ENCODE measurements at regions not wholly inside any gene's neighbourhood (a gene's known extent, or its start where the extent isn't known, plus 50 kb on each side); places are given as distances from the start of the nearest gene placed in this dataset.

GRCh38 chr3:181660337-181660736 is 51.4 kb upstream of the SOX2 start:
- no peak overlapping the region for H3K27ac ChIP-seq (ENCODE audit: low read depth)
- no peak overlapping the region for H3K4me3 ChIP-seq (ENCODE audit: low read depth, low read length)
- WGBS = 94% methylated on average over 2 of the region's 2 CpGs
- no peak for DNase-seq (ENCODE audit: extremely low spot score)
- no peaks in the 10 kb centered on the region for H3K4me1 ChIP-seq (ENCODE audit: insufficient read depth)
- H3K36me3 ChIP-seq (ENCODE audit: insufficient read depth) = no peaks in the 10 kb centered on the region

GRCh38 chr3:181637456-181637855 is 74.3 kb upstream of the SOX2 start:
- Histone ChIP-seq H3K4me1 (ENCODE audit: insufficient read depth) (peaks cover 1% of the 10 kb centered on the region), H3K4me3 (ENCODE audit: low read depth, low read length) (no peak overlapping the region), H3K27ac (ENCODE audit: low read depth) (no peak overlapping the region), H3K36me3 (ENCODE audit: insufficient read depth) (no peaks in the 10 kb centered on the region)
- 71% methylated on average over 1 of the region's 1 CpG for WGBS
- no peak for DNase-seq (ENCODE audit: extremely low spot score)

- no peak overlapping the region for H3K27ac ChIP-seq (ENCODE audit: low read depth)
- H3K4me3 ChIP-seq (ENCODE audit: low read depth, low read length) = no peak overlapping the region
- peaks cover 1% of the 10 kb centered on the region for H3K4me1 ChIP-seq (ENCODE audit: insufficient read depth)
- 94% methylated on average over 4 of the region's 4 CpGs for WGBS
- DNase-seq (ENCODE audit: extremely low spot score) = no peak
- H3K36me3 ChIP-seq (ENCODE audit: insufficient read depth) = no peaks in the 10 kb centered on the region
These were observed 74.7 kb upstream of the SOX2 start for GRCh38 chr3:181637056-181637455.

GRCh38 chr3:181635141-181635540 is 76.6 kb upstream of the SOX2 start:
- no peak for DNase-seq (ENCODE audit: extremely low spot score)
- H3K36me3 ChIP-seq (ENCODE audit: insufficient read depth) = no peaks in the 10 kb centered on the region
- H3K4me1 ChIP-seq (ENCODE audit: insufficient read depth) = peaks cover 1% of the 10 kb centered on the region
- H3K4me3 ChIP-seq (ENCODE audit: low read depth, low read length) = no peak overlapping the region
- WGBS = 82% methylated on average over 4 of the region's 4 CpGs
- no peak overlapping the region for H3K27ac ChIP-seq (ENCODE audit: low read depth)

- Histone ChIP-seq H3K36me3 (ENCODE audit: insufficient read depth) (no peaks in the 10 kb centered on the region), H3K27ac (ENCODE audit: low read depth) (no peak overlapping the region), H3K4me1 (ENCODE audit: insufficient read depth) (peaks cover 1% of the 10 kb centered on the region), H3K4me3 (ENCODE audit: low read depth, low read length) (no peak overlapping the region)
- WGBS = 84% methylated on average over 7 of the region's 7 CpGs
- no peak for DNase-seq (ENCODE audit: extremely low spot score)
These were observed 78.2 kb upstream of the SOX2 start for GRCh38 chr3:181633556-181633955.

GRCh38 chr3:181631901-181632300 is 79.8 kb upstream of the SOX2 start:
- DNase-seq (ENCODE audit: extremely low spot score) = no peak
- Histone ChIP-seq H3K4me1 (ENCODE audit: insufficient read depth) (peaks cover 1% of the 10 kb centered on the region), H3K36me3 (ENCODE audit: insufficient read depth) (no peaks in the 10 kb centered on the region), H3K4me3 (ENCODE audit: low read depth, low read length) (no peak overlapping the region), H3K27ac (ENCODE audit: low read depth) (no peak overlapping the region)
- WGBS = 67% methylated on average over 3 of the region's 3 CpGs

GRCh38 chr3:181630853-181631252 is 80.9 kb upstream of the SOX2 start:
- no peak overlapping the region for H3K4me3 ChIP-seq (ENCODE audit: low read depth, low read length)
- no peaks in the 10 kb centered on the region for H3K36me3 ChIP-seq (ENCODE audit: insufficient read depth)
- peaks cover 1% of the 10 kb centered on the region for H3K4me1 ChIP-seq (ENCODE audit: insufficient read depth)
- DNase-seq (ENCODE audit: extremely low spot score) = no peak
- H3K27ac ChIP-seq (ENCODE audit: low read depth) = no peak overlapping the region

- Histone ChIP-seq H3K4me3 (ENCODE audit: low read depth, low read length) (no peak overlapping the region), H3K36me3 (ENCODE audit: insufficient read depth) (no peaks in the 10 kb centered on the region), H3K27ac (ENCODE audit: low read depth) (no peak overlapping the region), H3K4me1 (ENCODE audit: insufficient read depth) (peaks cover 1% of the 10 kb centered on the region)
- WGBS = 38% methylated on average over 3 of the region's 3 CpGs
- no peak for DNase-seq (ENCODE audit: extremely low spot score)
These were observed 82.0 kb upstream of the SOX2 start for GRCh38 chr3:181629711-181630110.

GRCh38 chr3:181629029-181629428 is 82.7 kb upstream of the SOX2 start:
- DNase-seq (ENCODE audit: extremely low spot score) = no peak
- Histone ChIP-seq H3K27ac (ENCODE audit: low read depth) (no peak overlapping the region), H3K4me3 (ENCODE audit: low read depth, low read length) (no peak overlapping the region), H3K4me1 (ENCODE audit: insufficient read depth) (peaks cover 1% of the 10 kb centered on the region), H3K36me3 (ENCODE audit: insufficient read depth) (no peaks in the 10 kb centered on the region)
- 58% methylated on average over 1 of the region's 1 CpG for WGBS

GRCh38 chr3:181628384-181628783 is 83.3 kb upstream of the SOX2 start:
- Histone ChIP-seq H3K36me3 (ENCODE audit: insufficient read depth) (no peaks in the 10 kb centered on the region), H3K4me3 (ENCODE audit: low read depth, low read length) (no peak overlapping the region), H3K4me1 (ENCODE audit: insufficient read depth) (peaks cover under 1% of the 10 kb centered on the region), H3K27ac (ENCODE audit: low read depth) (no peak overlapping the region)
- DNase-seq (ENCODE audit: extremely low spot score) = no peak

GRCh38 chr3:181626036-181626435 is 85.7 kb upstream of the SOX2 start:
- 74% methylated on average over 1 of the region's 1 CpG for WGBS
- Histone ChIP-seq H3K36me3 (ENCODE audit: insufficient read depth) (no peaks in the 10 kb centered on the region), H3K27ac (ENCODE audit: low read depth) (no peak overlapping the region), H3K4me3 (ENCODE audit: low read depth, low read length) (no peak overlapping the region), H3K4me1 (ENCODE audit: insufficient read depth) (no peaks in the 10 kb centered on the region)
- no peak for DNase-seq (ENCODE audit: extremely low spot score)

GRCh38 chr3:181623924-181624694 is 87.6 kb upstream of the SOX2 start:
- 34% methylated on average over 4 of the region's 4 CpGs for WGBS
- Histone ChIP-seq H3K4me1 (ENCODE audit: insufficient read depth) (no peaks in the 10 kb centered on the region), H3K4me3 (ENCODE audit: low read depth, low read length) (no peak overlapping the region), H3K27ac (ENCODE audit: low read depth) (no peak overlapping the region), H3K36me3 (ENCODE audit: insufficient read depth) (no peaks in the 10 kb centered on the region)
- no peak for DNase-seq (ENCODE audit: extremely low spot score)

GRCh38 chr3:181622365-181622764 is 89.4 kb upstream of the SOX2 start:
- no peak for DNase-seq (ENCODE audit: extremely low spot score)
- 74% methylated on average over 6 of the region's 6 CpGs for WGBS
- Histone ChIP-seq H3K36me3 (ENCODE audit: insufficient read depth) (no peaks in the 10 kb centered on the region), H3K4me3 (ENCODE audit: low read depth, low read length) (no peak overlapping the region), H3K4me1 (ENCODE audit: insufficient read depth) (no peaks in the 10 kb centered on the region), H3K27ac (ENCODE audit: low read depth) (no peak overlapping the region)

GRCh38 chr3:181619897-181620296 is 91.8 kb upstream of the SOX2 start:
- DNase-seq (ENCODE audit: extremely low spot score) = no peak
- Histone ChIP-seq H3K27ac (ENCODE audit: low read depth) (no peak overlapping the region), H3K4me3 (ENCODE audit: low read depth, low read length) (no peak overlapping the region), H3K4me1 (ENCODE audit: insufficient read depth) (no peaks in the 10 kb centered on the region), H3K36me3 (ENCODE audit: insufficient read depth) (no peaks in the 10 kb centered on the region)
- WGBS = 88% methylated on average over 1 of the region's 1 CpG

GRCh38 chr3:181618260-181618659 is 93.5 kb upstream of the SOX2 start:
- Histone ChIP-seq H3K4me3 (ENCODE audit: low read depth, low read length) (no peak overlapping the region), H3K36me3 (ENCODE audit: insufficient read depth) (no peaks in the 10 kb centered on the region), H3K4me1 (ENCODE audit: insufficient read depth) (no peaks in the 10 kb centered on the region), H3K27ac (ENCODE audit: low read depth) (no peak overlapping the region)
- 72% methylated on average over 1 of the region's 1 CpG for whole genome bisulfite sequencing
- DNase-seq (ENCODE audit: extremely low spot score) = no peak

Data from urinary bladder (tissue), 3 donors.